ENCODE measurements at regions not wholly inside any gene's neighbourhood (a gene's known extent, or its start where the extent isn't known, plus 50 kb on each side); places are given as distances from the start of the nearest gene placed in this dataset.

DNA sequence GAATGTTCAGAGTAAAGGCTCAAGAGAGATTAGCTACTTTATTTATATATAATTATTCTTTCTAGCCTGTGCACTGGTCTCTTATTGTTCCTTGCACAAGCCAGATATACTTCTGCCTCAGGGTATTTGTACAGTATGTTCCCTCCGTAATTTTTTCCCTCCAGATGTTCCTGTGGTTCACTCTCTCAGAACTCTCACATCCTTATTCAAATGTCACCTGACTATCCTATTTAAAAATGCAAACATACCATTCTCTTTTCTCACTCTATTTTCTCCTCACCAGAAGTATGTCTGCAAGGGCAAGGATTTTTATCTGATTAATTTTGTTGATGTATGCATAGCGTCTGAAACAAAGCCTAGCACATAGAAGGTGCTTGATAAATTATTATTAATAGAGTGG is 64.0 kb upstream of the CERS6 start:
- no peak for DNase-seq

DNA sequence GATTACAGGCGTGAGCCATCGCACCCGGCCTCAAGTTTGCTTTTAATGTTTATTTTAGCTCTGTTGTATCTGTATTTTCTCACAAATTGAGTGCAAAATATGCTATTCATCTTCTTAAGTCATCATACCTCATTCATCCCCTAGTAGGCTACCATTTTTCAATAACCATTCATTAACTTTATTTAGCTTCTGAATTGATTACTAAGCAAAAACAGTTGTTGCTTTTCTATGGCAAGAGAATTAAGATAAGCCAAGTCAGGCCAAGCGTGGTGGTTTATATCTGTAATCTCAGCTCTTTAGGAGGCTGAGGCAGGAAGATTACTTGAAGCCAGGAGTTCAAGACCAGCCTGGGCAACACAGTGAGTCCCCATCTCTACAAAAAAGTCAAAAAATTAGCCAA is 63.3 kb upstream of the CERS6 start:
- no peak for DNase-seq

DNA sequence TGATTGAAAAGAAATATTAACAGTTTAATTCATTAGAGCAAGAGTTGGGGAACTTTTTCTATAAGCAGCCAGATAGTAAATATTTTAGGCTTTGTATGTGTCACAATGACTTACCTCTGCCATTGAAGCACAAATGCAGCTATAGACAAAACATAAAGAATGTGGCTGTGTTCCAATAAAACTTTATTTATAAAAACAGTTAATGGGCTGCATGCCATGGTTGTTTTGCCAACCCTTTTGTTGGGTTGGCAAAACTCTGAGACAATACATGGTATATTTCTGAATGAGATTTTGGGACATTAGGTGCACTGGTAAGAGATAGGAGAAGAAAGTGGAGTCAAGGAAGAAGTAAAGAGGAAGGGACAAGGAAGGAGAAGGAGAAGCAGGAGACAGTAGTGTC is 61.8 kb upstream of the CERS6 start:
- no peak for DNase-seq

DNA sequence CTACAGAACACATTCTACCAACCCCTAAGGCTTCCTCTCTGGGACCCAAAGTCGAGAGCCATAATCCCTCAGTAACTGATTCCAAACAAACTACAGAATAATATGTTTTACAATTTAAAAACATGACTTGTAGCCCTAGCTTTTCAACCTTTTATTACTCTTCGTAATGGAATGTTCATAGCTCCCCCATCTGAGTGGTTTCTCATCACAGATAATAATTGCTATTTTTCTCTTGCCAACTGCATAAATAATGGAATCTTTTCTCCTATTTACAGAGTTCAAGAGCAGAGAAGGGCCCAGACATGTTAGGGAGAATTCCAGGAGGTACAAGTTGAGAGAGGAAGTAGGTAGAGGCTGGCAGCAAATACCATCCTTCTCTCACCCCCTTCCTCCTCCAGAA is 59.9 kb upstream of the CERS6 start:
- DNase-seq, result no peak

DNA sequence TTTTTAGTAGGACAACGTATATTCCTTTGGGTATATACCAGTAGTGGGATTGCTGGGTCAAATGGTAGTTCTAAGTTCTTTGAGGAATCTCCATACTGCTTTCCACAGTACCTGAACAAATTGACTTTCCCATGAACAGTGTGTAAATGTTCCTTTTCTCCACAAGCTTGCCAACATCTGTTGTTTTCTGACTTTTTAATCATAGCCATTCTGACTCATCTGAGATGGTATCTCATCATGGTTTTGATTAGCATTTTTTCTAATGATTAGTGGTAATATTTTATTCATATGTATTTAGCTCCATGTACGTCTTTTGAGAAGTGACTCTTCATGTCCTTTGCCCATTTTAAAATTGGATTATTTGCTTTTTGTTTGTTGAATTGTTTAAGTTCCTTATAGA is 58.4 kb upstream of the CERS6 start:
- DNase-seq, result no peak

DNA sequence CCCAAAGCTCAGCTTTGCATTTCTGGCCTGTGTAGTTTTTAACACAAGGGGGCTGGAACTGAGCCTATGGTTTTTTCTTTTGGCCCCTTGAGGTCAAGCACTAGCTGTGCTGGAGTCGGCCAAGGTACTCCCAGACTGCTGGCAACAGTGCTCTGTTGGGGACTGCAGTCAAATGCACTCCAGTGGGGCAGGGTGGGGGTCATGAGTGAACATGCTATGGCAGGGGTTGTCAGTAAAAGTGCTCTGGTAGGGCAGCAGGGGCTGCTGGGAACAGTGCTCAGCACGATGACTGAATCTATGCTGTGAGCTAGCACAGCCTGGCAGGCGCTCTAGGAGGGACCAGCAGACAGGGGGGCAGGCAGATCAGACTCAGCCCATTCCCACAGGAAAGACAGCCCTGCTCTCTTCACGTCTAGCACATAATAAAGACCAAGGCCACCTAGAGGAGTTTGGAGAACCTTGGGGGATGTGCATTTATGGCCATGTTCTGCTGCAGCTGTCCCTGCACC is 55.0 kb upstream of the CERS6 start:
- no peak for DNase-seq

DNA sequence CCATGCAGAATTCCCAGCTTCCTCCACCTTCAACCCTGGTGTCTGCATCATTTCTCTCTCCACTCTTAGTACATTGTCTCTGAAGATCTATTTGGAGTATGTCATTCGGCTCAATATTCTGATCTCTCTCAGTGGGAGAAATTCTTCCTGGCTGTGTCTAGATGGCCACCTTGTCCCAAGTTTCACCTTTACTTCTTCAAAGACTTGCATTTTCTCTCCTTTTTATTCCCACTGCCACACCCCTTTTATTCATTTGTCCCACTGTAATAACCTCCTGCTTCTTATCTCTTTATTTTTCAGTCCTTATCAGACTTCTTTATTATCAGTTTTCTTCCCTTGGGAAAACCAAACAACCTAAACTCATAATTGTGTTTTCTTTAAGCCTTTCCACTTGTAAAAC is 54.3 kb upstream of the CERS6 start:
- no peak for DNase-seq

DNA sequence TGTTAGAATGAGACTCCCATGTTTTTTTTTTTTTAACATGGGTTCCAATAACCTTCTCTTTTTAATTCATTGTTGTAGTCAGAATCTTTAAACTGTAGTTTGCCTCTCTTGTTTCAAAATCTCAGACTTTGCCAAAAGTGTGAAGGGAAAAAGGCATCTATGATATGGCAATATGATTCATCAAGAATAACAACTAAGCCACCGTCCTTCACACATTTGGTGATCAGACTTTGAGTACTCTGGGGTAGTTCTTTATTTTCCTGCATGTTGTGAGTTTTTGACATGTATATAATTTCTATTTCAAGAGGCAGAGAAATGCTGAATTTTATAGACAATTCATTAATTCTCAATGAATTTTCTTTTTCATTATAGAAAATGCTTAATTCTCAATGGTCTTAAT is 53.5 kb upstream of the CERS6 start:
- no peak for DNase-seq

DNA sequence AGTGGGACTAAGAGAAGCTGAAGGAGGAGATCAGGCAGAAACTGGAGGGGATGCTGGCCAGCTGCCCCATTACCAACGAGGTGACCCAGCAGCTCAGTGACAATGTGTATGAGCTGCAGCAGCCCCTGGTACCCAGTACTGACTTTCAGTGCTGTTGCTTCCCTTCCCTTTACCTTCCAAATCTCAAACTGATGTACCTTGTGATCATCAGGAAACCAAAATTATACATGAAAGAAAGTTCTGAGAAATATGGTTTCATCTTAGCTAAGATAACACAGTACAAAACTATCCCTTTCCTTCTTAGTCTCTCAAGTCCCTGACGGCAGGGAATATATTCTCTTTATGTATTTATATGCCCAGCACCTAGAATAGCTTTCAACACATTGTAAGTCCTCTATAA is 52.3 kb upstream of the CERS6 start:
- DNase-seq, result no peak

DNA sequence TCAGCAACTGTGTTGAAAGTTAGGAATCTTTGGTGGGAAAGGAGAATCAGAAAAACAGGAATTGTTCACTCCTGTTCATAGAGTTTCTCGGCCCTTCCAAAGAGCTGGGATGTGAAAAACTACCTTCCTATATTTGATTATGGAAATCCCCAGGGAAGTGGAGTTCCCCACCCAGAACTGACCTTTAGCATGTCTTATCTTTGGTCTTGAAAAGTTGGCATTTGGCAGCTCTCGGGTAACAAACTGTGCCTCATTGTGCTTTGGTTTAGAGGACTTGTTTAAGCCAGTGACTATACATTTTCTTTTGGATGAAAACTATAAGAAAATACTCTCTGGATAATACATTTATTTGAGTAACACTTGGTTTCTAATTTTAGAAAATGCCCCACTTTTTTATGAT is 51.3 kb upstream of the CERS6 start:
- no peak for DNase-seq
